ENCODE measurements at regions not wholly inside any gene's neighbourhood (a gene's known extent, or its start where the extent isn't known, plus 50 kb on each side); places are given as distances from the start of the nearest gene placed in this dataset.

DNA sequence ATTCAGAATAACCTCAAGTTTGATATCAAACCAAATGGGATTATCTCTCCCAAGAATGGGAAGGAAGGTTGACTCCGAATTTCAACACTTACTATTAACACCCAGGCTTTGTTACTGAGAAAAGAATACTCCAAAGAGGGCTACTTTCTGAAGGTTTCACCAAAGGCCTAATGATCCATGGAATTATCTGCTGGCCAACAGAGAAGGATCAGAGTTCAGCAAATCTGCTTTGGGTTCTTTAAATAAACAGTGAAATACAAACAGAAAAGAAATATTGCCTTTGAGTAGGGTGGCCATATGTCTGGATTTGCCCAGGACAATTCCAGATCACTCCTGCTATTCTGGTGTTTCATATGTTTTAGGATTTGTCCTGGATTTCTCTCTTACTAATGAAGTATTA, 564.5 kb upstream of the PSMD7 start:
- no peaks in the 10 kb centered on the region for H3K27me3 ChIP-seq
- no peaks in the 10 kb centered on the region for H3K9me2 ChIP-seq (replicated peaks; ENCODE audit: insufficient read depth)
- no peaks in the 10 kb centered on the region for H4K20me1 ChIP-seq (ENCODE audit: insufficient read depth, poor library complexity, severe bottlenecking)
- no peak overlapping the region for H3K4me3 ChIP-seq
- DNase-seq (ENCODE audit: low spot score), result no peak
- no peaks in the 10 kb centered on the region for H3K9me3 ChIP-seq (ENCODE audit: low read depth)
- H3K27ac ChIP-seq, result peak overlapping the region; percentile 55
- H3K4me1 ChIP-seq (ENCODE audit: insufficient read depth), result no peaks in the 10 kb centered on the region
- H3K4me2 ChIP-seq, result no peak overlapping the region
- WGBS (ENCODE audit: low lambda C conversion rate, missing lambda C conversion rate), result 81% methylated on average over 1 of the region's 1 CpG
- peak overlapping the region; percentile 28 for H2AFZ ChIP-seq
- no peak for TF ChIP-seq EZH2 (IDR thresholded peaks at IDR 0.05; ENCODE audit: borderline replicate concordance)
- TF ChIP-seq EZH2phosphoT487 (IDR thresholded peaks at IDR 0.05; ENCODE audit: low read depth, severe bottlenecking, unreplicated experiment), result no peak
- no peak for TF ChIP-seq CTCF (IDR thresholded peaks at IDR 0.05; ENCODE audit: poor library complexity)
- no peaks in the 10 kb centered on the region for H3K36me3 ChIP-seq (replicated peaks; ENCODE audit: insufficient read depth, low read depth)
- no peaks in the 10 kb centered on the region for H3K79me2 ChIP-seq

GRCh38 chr16:73730481-73731090, 566.0 kb upstream of the PSMD7 start:
- no peak overlapping the region for H3K4me3 ChIP-seq
- no peaks in the 10 kb centered on the region for H3K4me1 ChIP-seq (ENCODE audit: insufficient read depth)
- H2AFZ ChIP-seq, result no peak overlapping the region
- 94% methylated on average over 15 of the region's 15 CpGs for WGBS (ENCODE audit: low lambda C conversion rate, missing lambda C conversion rate)
- H3K79me2 ChIP-seq, result no peaks in the 10 kb centered on the region
- H3K9me3 ChIP-seq (ENCODE audit: low read depth), result no peaks in the 10 kb centered on the region
- DNase-seq (ENCODE audit: low spot score), result no peak
- H3K27ac ChIP-seq, result no peak overlapping the region
- H3K9me2 ChIP-seq (replicated peaks; ENCODE audit: insufficient read depth), result no peaks in the 10 kb centered on the region
- no peaks in the 10 kb centered on the region for H4K20me1 ChIP-seq (ENCODE audit: insufficient read depth, poor library complexity, severe bottlenecking)
- TF ChIP-seq CTCF (IDR thresholded peaks at IDR 0.05; ENCODE audit: poor library complexity) (no peak), EZH2phosphoT487 (IDR thresholded peaks at IDR 0.05; ENCODE audit: low read depth, severe bottlenecking, unreplicated experiment) (no peak)
- H3K27me3 ChIP-seq, result no peaks in the 10 kb centered on the region
- H3K36me3 ChIP-seq (replicated peaks; ENCODE audit: insufficient read depth, low read depth), result no peaks in the 10 kb centered on the region
- H3K4me2 ChIP-seq, result no peak overlapping the region

- no peak for DNase-seq (ENCODE audit: low spot score)
- WGBS (ENCODE audit: low lambda C conversion rate, missing lambda C conversion rate), result 73% methylated on average over 3 of the region's 3 CpGs
- no peak overlapping the region for H3K27ac ChIP-seq
- no peak overlapping the region for H3K4me2 ChIP-seq
- H3K4me1 ChIP-seq (ENCODE audit: insufficient read depth), result no peaks in the 10 kb centered on the region
- H2AFZ ChIP-seq, result no peak overlapping the region
- no peaks in the 10 kb centered on the region for H3K79me2 ChIP-seq
- H4K20me1 ChIP-seq (ENCODE audit: insufficient read depth, poor library complexity, severe bottlenecking), result no peaks in the 10 kb centered on the region
- H3K9me2 ChIP-seq (replicated peaks; ENCODE audit: insufficient read depth), result no peaks in the 10 kb centered on the region
- H3K27me3 ChIP-seq, result no peaks in the 10 kb centered on the region
- H3K36me3 ChIP-seq (replicated peaks; ENCODE audit: insufficient read depth, low read depth), result no peaks in the 10 kb centered on the region
- TF ChIP-seq EZH2 (IDR thresholded peaks at IDR 0.05; ENCODE audit: borderline replicate concordance) (no peak), EZH2phosphoT487 (IDR thresholded peaks at IDR 0.05; ENCODE audit: low read depth, severe bottlenecking, unreplicated experiment) (no peak), CTCF (IDR thresholded peaks at IDR 0.05; ENCODE audit: poor library complexity) (no peak)
- no peaks in the 10 kb centered on the region for H3K9me3 ChIP-seq (ENCODE audit: low read depth)
- H3K4me3 ChIP-seq, result no peak overlapping the region
Measured at GRCh38 chr16:73725156-73725555, 571.5 kb upstream of the PSMD7 start.

DNA sequence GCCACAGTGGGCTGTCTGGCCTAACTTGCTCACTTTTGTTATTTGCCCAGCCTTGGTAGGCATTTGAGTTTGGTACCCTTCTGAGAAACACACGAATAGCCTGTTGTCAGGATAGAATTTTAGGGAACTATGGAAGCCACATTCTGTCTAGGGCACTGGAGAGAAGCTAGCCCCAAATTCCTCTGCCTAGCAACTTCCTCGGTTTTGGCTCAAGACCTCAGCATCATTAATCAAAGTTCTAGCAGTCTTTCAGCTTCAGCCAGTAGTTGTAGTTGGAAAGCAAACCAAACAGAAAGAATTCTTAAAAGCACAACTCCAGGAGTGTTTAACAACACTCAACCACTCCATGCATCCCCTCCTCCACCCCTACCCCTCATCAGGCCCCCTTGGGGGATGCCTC, 572.1 kb upstream of the PSMD7 start:
- Histone ChIP-seq H3K9me3 (ENCODE audit: low read depth) (no peaks in the 10 kb centered on the region), H3K27me3 (no peaks in the 10 kb centered on the region), H3K36me3 (replicated peaks; ENCODE audit: insufficient read depth, low read depth) (no peaks in the 10 kb centered on the region), H3K4me3 (no peak overlapping the region), H4K20me1 (ENCODE audit: insufficient read depth, poor library complexity, severe bottlenecking) (no peaks in the 10 kb centered on the region), H3K79me2 (no peaks in the 10 kb centered on the region), H3K27ac (no peak overlapping the region), H3K4me1 (ENCODE audit: insufficient read depth) (no peaks in the 10 kb centered on the region), H2AFZ (no peak overlapping the region), H3K4me2 (no peak overlapping the region), H3K9me2 (replicated peaks; ENCODE audit: insufficient read depth) (no peaks in the 10 kb centered on the region)
- WGBS (ENCODE audit: low lambda C conversion rate, missing lambda C conversion rate), result 81% methylated on average over 2 of the region's 2 CpGs
- no peak for DNase-seq (ENCODE audit: low spot score)
- TF ChIP-seq EZH2 (IDR thresholded peaks at IDR 0.05; ENCODE audit: borderline replicate concordance), result no peak
- TF ChIP-seq EZH2phosphoT487 (IDR thresholded peaks at IDR 0.05; ENCODE audit: low read depth, severe bottlenecking, unreplicated experiment), result no peak
- TF ChIP-seq CTCF (IDR thresholded peaks at IDR 0.05; ENCODE audit: poor library complexity), result no peak
